ENCODE measurements at regions not wholly inside any gene's neighbourhood (a gene's known extent, or its start where the extent isn't known, plus 50 kb on each side); places are given as distances from the start of the nearest gene placed in this dataset.

DNA sequence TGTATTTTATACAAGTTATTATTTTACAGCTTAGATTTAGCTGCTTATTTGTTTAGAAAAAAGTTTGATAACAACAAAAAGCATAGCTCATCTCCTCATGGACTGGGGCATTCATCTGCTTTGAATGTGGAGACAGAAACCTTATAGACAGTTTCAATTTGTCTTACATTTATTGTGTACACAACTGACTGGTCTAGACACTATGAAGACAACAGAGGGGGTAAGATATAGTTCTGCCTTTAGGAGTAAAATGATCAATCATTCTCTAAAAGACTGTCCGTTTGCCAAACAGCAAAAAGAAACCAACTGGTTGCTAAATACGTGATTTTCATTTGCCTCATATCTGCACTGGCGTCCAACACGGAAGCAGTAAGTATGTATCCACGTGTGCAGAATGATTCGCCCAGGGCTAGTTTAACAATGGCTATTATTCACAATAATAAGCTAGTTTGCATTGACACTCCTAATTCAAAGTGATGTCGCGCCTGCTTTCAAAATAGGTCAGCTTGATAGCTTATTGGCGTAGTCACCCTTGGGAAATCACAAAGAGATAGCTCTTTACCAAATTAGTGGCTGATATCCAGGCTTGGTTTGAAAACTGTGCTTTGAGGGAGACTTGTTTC, 153.6 kb downstream of the BMP2 start:
- WGBS, 2 donors, result 63 to 79% methylated on average over 9 of the region's 9 CpGs
- H3K4me1 ChIP-seq, result peaks cover 12% of the 10 kb centered on the region in 2 donors
- no peaks in the 10 kb centered on the region for H3K27me3 ChIP-seq
- no peaks in the 10 kb centered on the region for H3K9me3 ChIP-seq
- intact Hi-C loops (cut with DNase I), result no loop called here
- H3K4me3 ChIP-seq (replicated peaks in 1 of 3), result no peak overlapping the region
- no peak for DNase-seq
- H3K36me3 ChIP-seq, result no peaks in the 10 kb centered on the region
- H3K27ac ChIP-seq, result peak overlapping the region in 1 of 3 donors; percentile 26
- no peak for TF ChIP-seq CTCF (IDR thresholded peaks at IDR 0.05)
- no peak for TF ChIP-seq POLR2A (IDR thresholded peaks at IDR 0.05)

DNA sequence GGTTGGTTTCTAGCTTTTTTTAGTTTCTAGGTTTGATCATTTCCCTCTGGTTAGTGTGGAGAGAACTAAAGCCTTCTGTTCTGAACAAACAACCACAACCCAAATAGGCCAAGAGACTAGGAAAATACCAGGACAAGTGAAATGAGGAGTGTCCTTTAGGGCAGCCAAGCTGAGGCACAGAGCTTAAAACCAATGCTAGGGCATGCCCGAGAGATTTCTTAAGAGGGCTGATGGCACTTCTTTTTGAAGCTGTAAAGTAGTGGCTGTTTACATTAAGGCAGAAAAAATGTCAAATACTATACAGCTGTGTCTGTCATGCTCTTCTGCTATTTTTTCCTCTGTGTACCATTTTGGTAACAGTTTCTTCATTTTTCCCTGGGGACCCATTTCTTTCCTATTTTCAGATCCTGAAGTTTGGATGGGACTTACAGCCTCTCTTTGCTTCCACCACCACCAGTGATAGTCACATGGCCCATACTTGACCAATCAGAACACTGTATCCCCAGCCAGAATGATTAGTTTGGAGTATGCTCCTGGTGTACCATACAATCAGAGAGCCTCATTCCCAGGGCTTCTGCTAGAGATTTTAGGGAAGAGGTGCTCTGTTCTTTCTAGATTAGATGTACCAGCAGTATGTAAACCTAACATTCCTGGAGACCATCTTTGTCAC, 154.4 kb downstream of the BMP2 start:
- H3K4me1 ChIP-seq, result peaks cover 12% of the 10 kb centered on the region in 2 donors
- intact Hi-C loops (cut with DNase I), result no loop called here
- peak; percentile 32 to 40 for DNase-seq
- WGBS, 2 donors, result 37 to 46% methylated on average over 1 of the region's 1 CpG
- H3K27me3 ChIP-seq, result no peaks in the 10 kb centered on the region
- H3K36me3 ChIP-seq, result no peaks in the 10 kb centered on the region
- TF ChIP-seq CTCF (IDR thresholded peaks at IDR 0.05) (no peak), POLR2A (IDR thresholded peaks at IDR 0.05) (no peak)
- H3K9me3 ChIP-seq, result no peaks in the 10 kb centered on the region
- peak overlapping the region in 1 of 3 donors; percentile 26 for H3K27ac ChIP-seq
- H3K4me3 ChIP-seq (replicated peaks in 1 of 3), result no peak overlapping the region

DNA sequence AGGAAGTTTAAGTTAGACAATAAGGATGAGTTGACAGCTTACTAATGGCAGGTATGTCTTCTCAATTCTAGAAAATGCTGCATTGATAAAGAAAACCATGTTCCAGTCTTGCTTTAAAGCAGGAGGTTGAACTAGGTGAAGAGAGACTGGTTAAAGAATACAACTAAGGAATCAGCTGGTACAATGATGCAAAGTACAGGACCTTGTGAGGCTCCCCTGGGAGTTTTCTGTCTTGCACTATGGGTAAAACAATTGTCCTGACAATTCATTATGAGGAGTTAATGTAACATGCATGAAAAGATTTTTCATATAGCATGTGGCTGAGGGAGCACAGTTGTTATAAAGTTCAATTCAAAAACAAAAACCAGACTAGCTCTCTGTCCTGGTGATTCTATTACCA, 157.2 kb downstream of the BMP2 start:
- no peak for DNase-seq
- TF ChIP-seq CTCF (IDR thresholded peaks at IDR 0.05), result no peak
- TF ChIP-seq POLR2A (IDR thresholded peaks at IDR 0.05), result no peak

GRCh38 chr20:6925744-6926278, 158.3 kb downstream of the BMP2 start:
- Histone ChIP-seq H3K27ac (no peak overlapping the region), H3K4me1 (peaks cover 12% of the 10 kb centered on the region in 2 donors), H3K4me3 (replicated peaks in 1 of 3) (no peak overlapping the region), H3K36me3 (no peaks in the 10 kb centered on the region), H3K27me3 (no peaks in the 10 kb centered on the region), H3K9me3 (no peaks in the 10 kb centered on the region)
- no peak for DNase-seq
- TF ChIP-seq POLR2A (IDR thresholded peaks at IDR 0.05) (no peak), CTCF (IDR thresholded peaks at IDR 0.05) (no peak)
- 29 to 43% methylated on average over 2 of the region's 2 CpGs for WGBS, 2 donors
- intact Hi-C loops (cut with DNase I), result no loop called here

More for the DNA sequence above, 157.2 kb downstream of the BMP2 start:
- no peaks in the 10 kb centered on the region for H3K27me3 ChIP-seq
- no peak overlapping the region for H3K4me3 ChIP-seq (replicated peaks in 1 of 3)
- H3K4me1 ChIP-seq, result peaks cover 12% of the 10 kb centered on the region in 2 donors
- H3K27ac ChIP-seq, result peak overlapping the region in 1 of 3 donors; percentile 13
- H3K36me3 ChIP-seq, result no peaks in the 10 kb centered on the region
- H3K9me3 ChIP-seq, result no peaks in the 10 kb centered on the region
- intact Hi-C loops (cut with DNase I), result no loop called here

- 57 to 60% methylated on average over 5 of the region's 5 CpGs for WGBS, 2 donors
- H3K4me1 ChIP-seq, result no peaks in the 10 kb centered on the region
- no peak overlapping the region for H3K4me3 ChIP-seq (replicated peaks in 1 of 3)
- no peaks in the 10 kb centered on the region for H3K9me3 ChIP-seq
- no peak overlapping the region for H3K27ac ChIP-seq
- TF ChIP-seq CTCF (IDR thresholded peaks at IDR 0.05) (peak in 3 of 6 experiments; percentile 31 to 38 (median 36)), POLR2A (IDR thresholded peaks at IDR 0.05) (no peak)
- no peaks in the 10 kb centered on the region for H3K27me3 ChIP-seq
- DNase-seq, result no peak
- no peaks in the 10 kb centered on the region for H3K36me3 ChIP-seq
- intact Hi-C loops (cut with DNase I), result no loop called here
Measured at GRCh38 chr20:6940048-6940447, 172.6 kb downstream of the BMP2 start.
